NCI-H1105 treated with DMSO at 0.1 percent for 48 hours (cell line): ENCODE measurements at regions not wholly inside any gene's neighbourhood (a gene's known extent, or its start where the extent isn't known, plus 50 kb on each side); places are given as distances from the start of the nearest gene placed in this dataset.
"Not testable (repeated sequence)": the region's sequence is repeated elsewhere in the genome, so short reads cannot be mapped to it uniquely, and the experiment has no call there.

ENCODE experiments used
- DNase-seq: peaks from one replicate; lab custom pipeline; 2025; lab: John Stamatoyannopoulos, UW

DNA sequence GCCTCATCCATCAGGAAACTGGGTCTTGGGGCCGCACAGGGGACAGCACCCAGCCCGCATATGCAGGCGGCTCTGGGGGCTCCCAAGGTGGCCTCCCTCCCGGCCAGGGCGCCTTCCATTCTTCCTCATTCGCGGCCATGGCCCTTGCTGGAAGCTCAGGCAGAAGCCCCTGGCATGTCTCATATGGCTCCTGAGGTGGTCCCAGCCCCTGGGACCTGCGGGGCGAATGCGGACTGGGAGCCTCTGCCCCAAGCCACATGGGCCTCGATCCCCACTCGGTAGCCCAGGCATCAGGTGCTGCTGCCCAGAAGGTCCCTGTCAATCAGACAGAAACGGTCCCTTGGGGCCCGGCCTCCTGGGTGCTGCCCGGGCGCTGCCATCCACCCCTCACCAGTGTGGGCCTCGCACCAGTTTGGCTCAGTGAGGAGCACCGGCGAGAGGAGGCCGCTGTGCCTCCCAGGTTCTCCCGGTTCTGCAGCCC is 301.6 kb downstream of the TEX29 start:
- DNase-seq, result no peak

DNA sequence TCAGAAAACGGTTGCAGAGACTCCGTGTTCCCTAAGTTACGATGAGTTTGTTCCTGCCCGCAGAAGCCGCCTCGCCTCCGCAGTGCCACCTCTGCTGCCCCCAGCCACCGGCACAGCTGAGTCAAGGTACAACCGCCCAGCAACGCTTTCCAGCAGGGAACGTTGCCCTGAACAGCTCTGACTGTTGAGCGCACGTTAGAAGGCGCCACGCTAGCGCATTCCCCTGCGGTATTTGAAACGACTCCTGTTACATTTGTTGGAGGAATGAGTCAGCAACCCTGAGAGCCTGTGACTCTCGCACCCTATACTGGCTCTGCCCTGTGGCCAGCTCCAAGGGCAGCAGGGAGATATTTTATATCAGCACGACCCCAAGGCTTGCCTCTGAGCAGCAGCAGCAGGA is 302.8 kb downstream of the TEX29 start:
- no peak for DNase-seq

DNA sequence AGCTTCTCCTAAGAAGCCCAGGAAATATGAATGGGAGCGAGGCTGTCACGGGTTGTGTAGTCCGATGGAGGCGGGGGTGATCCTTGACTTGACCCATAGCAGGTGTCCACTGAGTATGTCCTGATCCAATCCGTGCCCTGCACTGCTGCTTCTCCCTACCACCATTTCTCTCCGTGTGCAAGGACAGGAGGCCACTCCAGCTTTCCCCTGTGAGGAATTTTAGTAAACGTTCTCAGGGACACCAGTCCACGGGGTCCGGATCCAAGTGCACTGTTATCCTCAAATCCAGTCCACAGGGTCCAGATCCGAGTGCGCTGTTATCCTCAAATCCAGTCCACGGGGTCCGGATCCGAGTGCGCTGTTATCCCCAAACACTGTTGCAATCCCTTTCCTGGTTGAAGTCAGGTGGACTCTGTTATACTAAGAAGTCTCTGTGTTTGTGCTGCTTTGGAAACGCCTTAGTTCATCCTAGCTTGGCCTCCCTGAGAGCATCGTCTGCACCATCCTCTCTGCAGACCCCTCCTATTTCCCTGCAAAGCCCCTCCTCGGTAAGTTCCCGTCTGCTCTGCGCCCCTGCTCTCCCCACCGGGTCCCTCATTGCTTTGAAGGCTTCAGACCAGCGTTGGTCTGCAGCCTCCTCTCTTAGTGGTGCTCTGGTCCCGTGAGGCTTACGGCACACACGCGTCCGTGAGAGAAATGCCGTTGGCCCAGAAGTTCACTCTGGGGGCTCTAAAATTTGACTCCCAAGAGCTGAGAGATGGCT is 303.5 kb downstream of the TEX29 start:
- DNase-seq, result no peak

DNA sequence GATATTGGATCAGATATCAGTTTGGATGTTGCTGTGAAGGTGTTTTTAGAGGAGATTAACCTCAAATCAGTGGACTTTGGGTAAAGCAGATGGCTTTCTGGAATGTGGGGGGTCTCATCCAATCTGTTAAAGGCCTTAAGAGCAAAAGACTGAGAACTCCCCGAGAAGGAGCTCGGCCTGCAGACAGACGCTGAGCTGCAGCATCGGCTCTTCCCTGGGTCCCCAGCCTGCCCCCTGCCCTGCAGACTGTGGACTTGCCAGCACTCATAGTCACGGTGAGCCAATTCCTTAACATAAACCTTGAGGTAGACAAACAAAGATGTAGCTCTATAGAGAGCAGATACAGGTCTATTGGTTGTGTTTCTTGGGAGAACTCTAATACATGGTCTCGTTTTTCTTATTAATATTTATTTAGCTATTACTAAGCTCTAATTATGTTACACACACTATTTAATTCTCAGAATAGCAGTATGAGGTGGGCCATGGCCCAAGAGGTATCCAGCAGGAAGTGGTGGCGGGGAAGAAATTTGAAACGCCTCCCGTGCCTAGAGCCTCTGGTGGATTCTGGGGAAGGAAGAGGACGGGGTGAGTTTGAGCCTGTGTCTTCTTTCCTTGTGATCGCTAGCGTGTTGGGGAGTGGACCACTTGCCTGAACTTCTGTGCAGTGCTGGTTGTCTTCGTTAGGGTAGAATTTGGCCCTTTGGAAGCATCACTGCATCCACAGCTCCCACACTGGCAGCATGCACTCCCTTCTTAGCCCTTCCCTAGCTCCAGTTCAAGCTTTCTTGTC is 305.3 kb downstream of the TEX29 start:
- no peak for DNase-seq

DNA sequence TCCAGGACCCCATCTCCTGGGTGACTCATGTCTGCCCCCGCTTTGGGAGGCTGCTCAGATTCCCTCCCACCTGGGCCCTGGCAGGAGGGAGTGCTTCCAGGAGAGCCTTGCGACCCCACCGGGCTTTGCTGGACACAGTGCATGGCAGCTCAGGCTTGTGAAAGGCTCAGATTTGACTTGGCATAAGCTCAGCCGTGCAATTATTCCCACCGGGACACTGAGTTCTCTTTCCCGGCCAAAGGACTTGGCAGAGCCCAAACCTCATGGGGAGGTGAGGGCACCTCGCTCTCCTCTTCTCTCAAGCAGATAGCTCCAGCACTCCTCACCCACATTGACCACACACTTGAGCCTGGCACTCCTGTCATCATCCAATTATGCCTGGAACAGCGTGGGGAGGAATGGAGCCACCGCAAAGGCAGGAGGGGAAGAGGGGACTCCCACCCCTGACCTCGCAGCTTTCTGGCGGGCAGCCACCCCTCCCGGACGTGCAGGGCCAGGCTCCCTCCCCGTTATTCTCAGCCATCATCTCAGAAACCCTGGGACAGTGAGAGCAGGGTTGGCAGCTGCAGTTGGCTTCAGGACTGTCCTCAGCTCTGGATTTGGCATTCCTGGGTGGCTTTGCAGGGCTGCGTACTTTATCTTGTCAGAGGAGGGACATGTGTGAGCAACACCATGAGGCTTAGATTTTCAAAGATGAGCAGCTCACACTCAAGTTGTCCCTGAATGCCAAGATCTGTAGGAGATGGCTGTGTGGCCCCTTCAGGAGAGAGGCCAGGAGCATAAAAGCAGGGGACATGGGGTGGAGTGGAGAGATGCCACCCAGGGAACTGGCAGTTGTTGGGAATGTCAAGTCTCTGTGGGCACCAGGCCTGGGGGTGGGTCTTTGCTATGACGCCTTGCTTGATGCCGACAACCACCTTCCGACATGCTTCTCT is 306.2 kb downstream of the TEX29 start:
- DNase-seq, result no peak

DNA sequence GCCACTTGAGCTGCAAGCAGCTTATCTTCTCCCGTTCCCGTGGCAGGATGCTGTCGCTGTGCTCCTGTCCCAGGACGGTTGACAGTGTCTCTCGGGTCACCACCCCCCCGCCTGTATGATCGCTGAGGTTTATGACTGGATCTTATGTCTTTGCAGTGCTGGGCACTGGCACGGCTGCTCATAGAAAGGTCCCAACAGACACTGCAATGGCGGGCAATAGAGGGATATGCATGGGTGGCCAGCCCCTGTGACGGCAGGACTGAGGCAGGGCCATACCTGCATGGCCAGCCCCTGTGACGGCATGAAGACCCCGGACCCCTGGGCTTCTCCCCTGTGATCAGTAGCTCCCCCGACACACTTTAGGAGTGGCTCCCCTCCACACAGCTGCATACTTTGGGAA is 307.2 kb downstream of the TEX29 start:
- no peak for DNase-seq

DNA sequence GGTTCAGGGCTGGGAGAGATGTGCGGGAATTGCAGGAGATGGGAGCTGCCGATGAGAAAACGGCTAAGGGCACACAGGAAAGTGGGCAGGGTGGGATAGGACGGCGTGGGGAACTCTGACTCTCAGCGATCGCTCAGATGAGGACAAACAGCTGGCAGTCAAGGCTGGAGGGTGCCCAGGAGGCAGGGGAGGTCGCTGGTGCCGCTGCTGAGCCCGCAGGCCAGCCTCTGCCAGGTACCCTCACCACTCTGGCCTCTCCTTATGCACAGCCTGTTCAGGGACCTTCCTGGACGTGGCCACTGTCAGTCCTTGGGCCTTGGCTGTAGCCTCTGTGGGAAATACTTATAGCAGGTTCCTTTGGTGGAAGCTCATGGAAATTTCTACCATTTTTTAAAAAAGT is 308.6 kb downstream of the TEX29 start:
- no peak for DNase-seq

DNA sequence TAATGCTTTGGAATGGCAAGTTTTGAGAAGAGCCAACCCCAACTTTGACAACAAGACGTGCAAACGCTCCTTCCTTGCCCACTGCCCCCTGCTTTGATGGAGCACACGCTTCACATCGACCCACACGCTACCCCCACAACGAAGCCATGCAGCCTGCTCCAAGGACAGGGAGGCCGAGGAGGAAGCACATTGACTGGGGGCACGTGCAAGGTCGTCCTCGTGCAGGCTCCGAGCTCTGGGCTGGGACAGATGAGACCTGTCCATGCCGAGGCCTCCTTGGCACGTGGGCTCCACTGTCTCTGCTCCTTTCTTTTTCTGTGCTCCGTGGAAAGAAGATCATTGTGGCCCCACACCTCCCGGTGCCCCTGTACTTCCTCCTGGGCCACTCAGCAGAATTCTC is 309.0 kb downstream of the TEX29 start:
- no peak for DNase-seq

DNA sequence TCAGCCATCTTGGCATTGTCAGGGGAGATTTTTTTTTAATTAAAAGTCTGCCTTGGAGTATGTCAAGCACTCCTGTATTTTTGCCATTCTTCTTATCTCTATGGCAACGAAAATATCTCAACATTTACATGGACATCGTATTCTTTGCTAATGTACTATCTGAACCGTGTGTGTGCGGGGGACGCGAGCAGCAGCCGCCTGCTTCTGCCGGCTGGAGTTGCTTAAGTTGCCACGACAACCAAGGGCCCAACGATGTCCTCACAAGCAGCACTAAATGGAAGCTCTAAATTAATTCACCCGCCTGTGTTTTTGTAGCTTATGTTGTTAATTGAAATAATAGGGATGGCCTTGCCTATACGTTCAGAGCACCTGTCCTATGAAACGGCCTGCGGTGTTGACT is 309.5 kb downstream of the TEX29 start:
- DNase-seq, result peak; percentile 93

DNA sequence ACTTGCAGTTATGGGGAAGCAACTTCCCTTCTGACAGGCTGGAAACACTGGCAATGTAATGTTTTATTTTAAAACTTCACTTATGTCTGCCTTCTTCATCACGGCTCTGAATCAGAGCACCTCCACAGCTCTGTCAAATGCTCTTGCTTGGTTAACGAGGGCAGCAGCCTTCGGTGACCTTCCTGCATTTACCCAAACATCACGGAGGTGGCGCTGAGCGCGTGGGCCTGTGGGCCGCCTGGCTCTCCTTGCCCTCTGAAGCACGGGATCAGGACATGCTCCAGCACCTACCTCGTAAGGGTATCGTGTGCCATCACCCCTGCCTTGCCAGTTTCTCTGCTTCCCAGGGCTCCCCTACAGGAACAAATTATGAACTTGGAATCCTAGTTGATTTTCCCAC is 310.0 kb downstream of the TEX29 start:
- DNase-seq, result no peak

DNA sequence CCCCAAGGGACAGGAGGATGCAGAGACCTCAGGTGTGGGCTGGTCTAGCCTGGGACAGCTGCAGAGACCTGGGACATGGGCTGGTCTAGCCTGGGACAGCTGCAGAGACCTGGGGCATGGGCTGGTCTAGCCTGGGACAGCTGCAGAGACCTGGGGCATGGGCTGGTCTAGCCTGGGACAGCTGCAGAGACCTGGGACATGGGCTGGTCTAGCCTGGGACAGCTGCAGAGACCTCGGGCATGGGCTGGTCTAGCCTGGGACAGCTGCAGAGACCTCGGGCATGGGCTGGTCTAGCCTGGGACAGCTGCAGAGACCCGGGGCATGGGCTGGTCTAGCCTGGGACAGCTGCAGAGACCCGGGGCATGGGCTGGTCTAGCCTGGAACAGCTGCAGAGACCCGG is 310.8 kb downstream of the TEX29 start:
- not testable (repeated sequence) for DNase-seq

DNA sequence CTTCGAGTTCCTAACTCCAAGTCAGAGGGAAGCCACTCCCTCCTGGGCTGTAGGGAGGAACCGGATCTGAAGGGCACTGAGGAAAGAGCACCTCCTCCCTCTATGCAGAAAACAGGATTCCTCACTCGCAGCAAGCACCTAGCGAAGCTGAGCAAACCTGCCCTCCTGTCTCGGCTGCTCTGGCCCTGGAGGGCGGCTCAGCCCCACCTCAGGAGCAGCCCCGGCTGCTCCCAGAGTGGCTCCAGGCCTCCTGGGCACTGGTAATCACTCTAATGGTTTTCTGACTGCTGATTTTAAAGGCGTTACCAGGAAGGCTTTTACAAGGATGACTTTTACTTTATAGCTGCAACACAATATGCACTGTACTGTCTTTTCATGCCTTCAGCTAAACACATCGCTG is 312.5 kb downstream of the TEX29 start:
- DNase-seq, result no peak

DNA sequence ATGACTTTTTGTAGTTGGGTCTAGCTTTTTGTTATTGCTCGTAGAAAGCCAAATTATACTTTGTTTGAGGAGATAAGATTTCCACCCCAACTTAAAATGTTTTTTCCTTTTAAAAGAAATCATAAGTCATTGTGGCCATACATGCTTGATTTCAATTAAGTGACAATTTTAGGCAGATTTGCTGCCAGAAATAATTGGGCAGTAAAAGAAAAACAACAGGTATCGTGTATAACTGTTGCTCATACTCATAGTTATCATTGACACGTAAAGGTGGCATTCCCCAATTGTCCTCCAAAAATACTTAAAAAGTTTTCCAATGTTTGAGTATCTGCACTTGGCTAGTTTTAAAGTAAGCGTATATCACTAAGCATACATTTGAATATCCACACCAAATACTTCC is 313.0 kb downstream of the TEX29 start:
- DNase-seq, result no peak

DNA sequence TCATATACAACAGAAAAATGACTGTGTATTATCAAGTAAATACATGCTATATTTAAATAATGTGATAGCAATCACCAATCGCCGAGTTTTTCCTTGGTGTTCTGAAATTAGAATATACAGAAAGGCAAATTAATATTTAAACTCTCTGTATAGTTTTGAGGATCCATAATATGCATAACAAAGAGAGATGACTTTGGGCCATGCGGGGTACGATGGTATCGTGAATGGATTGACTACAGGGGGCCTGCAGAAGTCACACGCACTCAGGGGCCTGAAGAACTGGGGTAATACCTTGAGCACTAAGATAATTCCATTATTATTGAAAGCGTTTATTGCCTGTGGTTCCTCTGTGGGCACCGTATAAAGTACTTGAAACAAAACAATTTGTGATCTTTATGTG is 314.0 kb downstream of the TEX29 start:
- DNase-seq, result no peak

DNA sequence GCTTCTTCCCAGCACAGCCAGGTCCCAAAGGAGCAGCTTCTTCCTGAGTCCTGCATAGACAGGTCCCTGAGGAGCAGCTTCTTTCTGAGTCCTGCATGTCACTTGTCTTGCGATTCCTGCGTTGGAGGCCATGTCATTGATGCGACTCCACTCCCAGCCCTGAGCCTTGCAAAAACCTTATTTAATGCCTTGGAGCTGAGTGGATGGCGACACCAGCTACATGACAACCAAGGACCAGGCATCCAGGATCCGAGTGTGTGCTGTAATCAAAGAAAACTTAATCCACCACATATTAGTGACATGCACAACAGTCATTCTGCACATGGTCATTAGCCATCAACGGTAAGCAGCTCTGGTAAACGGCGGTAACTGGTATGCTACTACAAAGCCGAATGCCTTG is 315.8 kb downstream of the TEX29 start:
- DNase-seq, result no peak

DNA sequence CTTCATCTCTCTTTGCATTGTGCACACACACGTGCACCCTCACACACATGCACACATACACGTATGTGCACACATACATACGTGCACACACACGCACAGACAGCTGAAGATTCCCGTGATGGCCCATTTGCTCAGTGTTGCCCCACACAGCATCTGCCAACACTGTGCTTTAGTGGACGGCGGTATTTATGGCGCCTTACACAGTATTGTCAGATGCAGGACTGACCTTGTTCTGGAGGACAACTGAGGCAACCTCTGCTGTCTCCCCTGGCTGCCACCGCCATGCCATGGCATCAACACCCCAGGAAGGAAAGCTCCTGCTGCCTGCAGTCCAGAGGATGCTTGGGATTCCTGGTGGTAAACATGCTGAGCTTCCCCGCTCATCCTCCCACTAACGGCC is 316.4 kb downstream of the TEX29 start:
- no peak for DNase-seq

DNA sequence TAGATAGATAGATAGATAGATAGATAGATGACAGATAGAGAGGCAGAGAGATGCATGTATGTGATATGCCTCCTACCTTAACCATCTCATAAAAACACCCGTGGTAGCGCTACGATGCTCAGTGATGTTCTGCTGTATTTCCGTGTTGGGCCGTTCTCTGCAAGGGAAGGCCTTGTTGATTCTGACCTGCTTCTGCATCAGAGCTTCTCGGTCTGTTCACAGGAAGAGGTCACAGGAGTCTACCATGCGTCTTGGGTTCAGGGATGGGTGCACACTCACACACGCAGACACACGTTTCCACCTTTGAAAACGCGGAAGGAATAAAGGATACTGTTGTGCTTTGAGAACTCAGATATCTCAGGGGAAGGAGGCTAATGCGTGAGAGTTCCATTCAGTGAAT is 316.9 kb downstream of the TEX29 start:
- no peak for DNase-seq

DNA sequence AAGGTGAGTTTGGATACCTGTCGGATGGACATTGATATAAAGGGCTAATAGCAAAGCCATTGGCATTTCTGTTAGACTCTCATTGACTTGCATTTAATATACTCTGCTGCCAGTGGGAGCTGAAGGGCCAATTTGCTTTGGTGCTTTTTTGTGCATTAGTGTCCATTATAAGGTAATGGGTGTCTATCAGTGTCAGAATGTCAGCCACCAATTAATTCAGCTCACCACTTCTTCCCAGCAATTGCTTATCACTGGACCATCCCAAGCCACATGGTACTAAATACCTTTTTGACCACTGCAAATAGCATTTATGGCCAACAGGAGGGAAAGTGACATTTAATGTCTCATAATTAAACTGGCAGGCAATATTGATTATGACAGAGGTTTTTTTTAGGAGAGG is 317.8 kb downstream of the TEX29 start:
- no peak for DNase-seq

DNA sequence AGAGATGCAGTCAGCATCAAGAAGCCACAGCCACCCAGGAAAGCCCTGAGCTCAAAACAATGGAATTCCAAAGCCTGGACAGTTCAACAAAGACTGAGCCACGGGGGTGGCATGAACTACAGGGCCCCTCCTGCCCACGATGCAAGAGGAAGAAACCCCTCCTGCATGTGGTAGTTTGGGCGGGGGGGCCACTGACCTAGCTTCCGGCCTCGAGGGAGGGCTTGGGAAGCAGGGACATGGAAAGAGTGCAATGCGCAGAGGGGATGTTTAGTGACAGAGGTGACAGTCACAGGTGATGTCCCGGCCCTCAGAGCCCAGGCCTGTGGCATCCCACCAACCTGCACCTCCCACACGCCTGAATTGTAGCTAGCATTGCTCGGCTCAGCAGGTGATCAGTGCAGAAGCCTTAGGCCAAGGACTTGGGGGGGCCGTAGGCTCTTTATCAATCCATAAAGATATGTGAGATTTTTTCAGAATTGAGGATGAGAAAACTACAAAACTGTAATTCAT is 318.8 kb downstream of the TEX29 start:
- no peak for DNase-seq

DNA sequence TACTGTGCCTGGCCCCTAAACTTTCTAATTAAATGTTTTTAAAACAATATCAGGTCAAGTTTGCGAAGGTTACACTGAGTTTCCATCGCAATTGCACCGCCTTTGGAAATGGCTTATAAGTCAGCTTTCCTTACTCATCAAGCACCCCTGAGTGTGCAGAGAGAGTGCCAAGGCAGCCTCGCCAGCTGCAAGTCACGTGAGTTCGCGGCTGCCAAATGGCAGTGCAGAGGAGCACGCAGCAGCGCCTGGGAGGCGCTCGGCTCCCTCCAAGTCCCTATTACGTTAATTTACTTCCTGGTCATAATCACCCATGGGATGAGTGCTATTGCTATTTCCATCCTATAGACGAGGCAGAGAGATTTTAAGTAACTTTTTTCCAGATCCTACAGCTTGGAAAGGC is 319.6 kb downstream of the TEX29 start:
- no peak for DNase-seq

DNA sequence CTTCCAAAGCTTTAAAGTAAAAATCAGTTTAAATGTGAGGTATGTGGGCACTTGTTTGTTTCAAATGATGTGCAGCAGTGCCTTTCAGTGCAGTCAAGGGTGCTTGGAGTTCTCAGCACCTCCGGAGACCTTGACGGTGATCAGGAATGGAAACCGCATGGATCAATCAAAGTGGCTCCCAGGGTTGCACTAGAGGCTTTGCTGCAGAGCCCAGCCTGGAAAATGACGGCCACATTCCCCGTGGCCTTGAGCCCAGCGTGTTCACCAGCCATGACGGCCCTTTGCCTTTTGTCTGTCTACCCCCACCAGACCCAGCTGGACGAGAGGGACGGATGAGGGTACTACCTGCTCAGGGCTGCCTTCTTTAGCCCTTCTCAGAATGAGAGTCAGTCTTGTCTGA is 320.0 kb downstream of the TEX29 start:
- DNase-seq, result no peak

DNA sequence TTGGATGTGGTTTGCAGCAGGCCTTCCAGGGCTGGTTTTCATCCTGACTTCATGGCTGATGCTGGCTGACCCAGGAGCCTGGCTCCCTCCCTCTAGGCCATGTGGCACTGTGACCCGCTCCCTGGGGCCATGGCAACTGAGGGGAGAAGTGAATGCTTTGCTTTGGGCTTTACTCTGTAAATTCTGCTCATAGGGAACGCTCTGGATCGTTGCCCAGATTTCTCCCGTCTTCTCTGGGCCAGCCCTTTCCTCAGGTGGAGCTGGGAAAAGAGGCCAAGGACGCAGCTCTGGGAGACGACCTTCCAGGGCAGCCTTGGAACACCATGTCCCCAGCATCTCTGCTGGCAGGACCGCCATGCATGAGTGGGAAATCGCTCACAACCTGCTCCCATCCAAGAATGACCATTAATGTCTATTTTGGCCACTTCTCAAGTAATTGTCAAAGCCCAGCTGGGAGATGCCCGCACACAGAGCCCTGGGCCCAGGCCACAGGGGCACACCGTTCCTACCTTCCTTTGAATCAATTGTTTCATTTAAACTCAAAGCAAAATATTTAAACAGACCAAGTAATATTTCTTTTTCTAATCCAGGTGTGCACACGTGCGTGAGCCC is 321.8 kb downstream of the TEX29 start:
- DNase-seq, result no peak
